Muscle of leg (tissue), 3 donors: ENCODE measurements at regions not wholly inside any gene's neighbourhood (a gene's known extent, or its start where the extent isn't known, plus 50 kb on each side); places are given as distances from the start of the nearest gene placed in this dataset.
A peak's percentile ranks its signal among the peaks of the same experiment; 100 is the strongest.
"Not testable (repeated sequence)": the region's sequence is repeated elsewhere in the genome, so short reads cannot be mapped to it uniquely, and the experiment has no call there.

ENCODE experiments used
- DNase-seq: peaks from one replicate; pipeline ENCODE4 v3.0.0; 2013
- H3K27ac ChIP-seq: one replicate; pipeline ENCODE4 v1.5.1; 2013; ENCODE audit warnings: mild to moderate bottlenecking, low read length, control low read depth
- H3K27me3 ChIP-seq: one replicate; pipeline ENCODE4 v1.6.1; 2013; ENCODE audit warnings: low read length; ENCODE audit not compliant: control insufficient read depth, insufficient read depth
- H3K36me3 ChIP-seq: one replicate; pipeline ENCODE4 v1.6.1; 2013; ENCODE audit warnings: low read length; ENCODE audit not compliant: control insufficient read depth, insufficient read depth
- H3K4me1 ChIP-seq: one replicate; pipeline ENCODE4 v1.6.1; 2013; ENCODE audit warnings: low read length; ENCODE audit not compliant: control insufficient read depth, insufficient read depth
- H3K4me3 ChIP-seq: one replicate; pipeline ENCODE4 v1.5.1; 2013; ENCODE audit warnings: low read length, control low read depth
- H3K9me3 ChIP-seq: replicated peaks from 2 replicates; pipeline ENCODE4 v1.6.1; 2013; ENCODE audit warnings: low read depth, low read length; ENCODE audit not compliant: control insufficient read depth
- WGBS: methylation state at CpG from one replicate; pipeline ENCODE4 v1.1.5; 2013; ENCODE audit warnings: missing lambda C conversion rate; ENCODE audit not compliant: insufficient coverage; 5-methylcytosine and 5-hydroxymethylcytosine counted together

GRCh38 chr14:28820677-28821076 lies 54.1 kb downstream of the FOXG1 start:
- Histone ChIP-seq H3K27ac (no peak overlapping the region), H3K9me3 (peaks cover 6% of the 10 kb centered on the region), H3K36me3 (no peaks in the 10 kb centered on the region), H3K4me1 (no peaks in the 10 kb centered on the region), H3K27me3 (no peaks in the 10 kb centered on the region), H3K4me3 (no peak overlapping the region)
- no CpG with 5 or more reads among the region's 1 CpG for WGBS
- no peak for DNase-seq

- Histone ChIP-seq H3K4me1 (no peaks in the 10 kb centered on the region), H3K27ac (no peak overlapping the region), H3K4me3 (no peak overlapping the region), H3K9me3 (peaks cover 6% of the 10 kb centered on the region), H3K27me3 (no peaks in the 10 kb centered on the region), H3K36me3 (no peaks in the 10 kb centered on the region)
- DNase-seq, result no peak
Observed at GRCh38 chr14:28821993-28822392, 55.4 kb downstream of the FOXG1 start.

DNA sequence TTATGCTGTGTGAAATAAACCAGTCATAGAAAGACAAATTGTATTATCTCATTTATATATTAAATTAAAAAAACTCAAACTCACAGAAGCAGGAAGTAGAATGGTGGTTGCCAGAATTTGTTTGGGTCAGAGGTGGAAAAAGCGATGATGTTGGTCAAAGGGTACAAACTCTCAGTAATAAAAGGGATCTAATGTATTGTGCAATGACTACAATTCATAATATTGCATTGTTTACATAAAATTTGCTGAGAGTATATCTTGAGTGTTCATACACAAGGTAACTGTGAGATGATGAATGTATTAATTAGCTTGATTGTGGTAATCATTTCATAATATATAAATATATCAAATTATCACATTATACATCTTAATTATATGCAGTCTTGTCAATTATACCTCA lies 56.7 kb downstream of the FOXG1 start:
- Histone ChIP-seq H3K36me3 (no peaks in the 10 kb centered on the region), H3K27me3 (no peaks in the 10 kb centered on the region), H3K4me3 (no peak overlapping the region), H3K27ac (no peak overlapping the region), H3K9me3 (peaks cover 6% of the 10 kb centered on the region), H3K4me1 (no peaks in the 10 kb centered on the region)
- no CpG with 5 or more reads among the region's 1 CpG for WGBS
- no peak for DNase-seq

DNA sequence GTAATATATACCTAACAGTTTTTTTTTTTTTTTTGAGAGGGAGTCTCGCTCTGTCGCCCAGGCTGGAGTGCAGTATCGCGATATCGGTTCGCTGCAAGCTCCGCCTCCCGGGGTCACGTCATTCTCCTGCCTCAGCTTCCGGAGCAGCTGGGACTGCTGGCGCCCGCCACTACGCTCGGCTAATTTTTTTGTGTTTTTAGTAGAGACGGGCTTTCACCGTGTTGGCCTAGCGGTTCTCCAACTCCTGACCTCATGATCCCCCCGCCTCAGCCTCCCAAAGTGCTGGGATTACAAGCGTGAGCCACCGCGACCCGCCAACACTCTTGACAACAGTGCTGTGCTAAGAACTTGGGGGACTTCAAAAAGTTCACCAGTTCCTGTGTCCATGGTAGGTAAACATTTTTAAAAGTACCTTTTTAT lies 63.5 kb downstream of the FOXG1 start:
- no peaks in the 10 kb centered on the region for H3K9me3 ChIP-seq
- 70% methylated on average over 4 of the region's 22 CpGs for WGBS
- no peak overlapping the region for H3K4me3 ChIP-seq
- DNase-seq, result no peak
- no peaks in the 10 kb centered on the region for H3K36me3 ChIP-seq
- no peaks in the 10 kb centered on the region for H3K27me3 ChIP-seq
- H3K27ac ChIP-seq, result no peak overlapping the region
- H3K4me1 ChIP-seq, result no peaks in the 10 kb centered on the region

DNA sequence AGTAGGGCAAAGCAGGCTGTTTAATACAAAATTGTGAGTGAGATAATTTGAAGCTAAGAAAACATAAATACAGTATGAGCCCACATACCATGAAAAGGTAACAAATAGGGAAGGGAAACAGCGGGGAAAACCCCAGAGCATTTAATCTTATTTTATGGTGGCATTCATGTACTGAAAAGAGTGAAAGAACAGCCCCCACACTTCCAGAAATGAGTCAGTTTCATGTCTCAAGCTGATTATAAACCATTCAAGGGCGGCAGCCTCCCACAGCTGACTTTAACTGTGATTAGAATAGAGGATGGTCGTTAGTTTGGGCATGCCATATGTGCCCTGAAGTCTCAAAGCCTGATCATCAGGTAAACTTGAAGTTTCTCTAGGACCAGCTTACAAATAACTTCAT lies 64.5 kb downstream of the FOXG1 start:
- Histone ChIP-seq H3K4me3 (no peak overlapping the region), H3K27ac (no peak overlapping the region), H3K36me3 (no peaks in the 10 kb centered on the region), H3K9me3 (no peaks in the 10 kb centered on the region), H3K27me3 (no peaks in the 10 kb centered on the region), H3K4me1 (no peaks in the 10 kb centered on the region)
- DNase-seq, result no peak
- WGBS, result 0% methylated on average over 1 of the region's 3 CpGs

DNA sequence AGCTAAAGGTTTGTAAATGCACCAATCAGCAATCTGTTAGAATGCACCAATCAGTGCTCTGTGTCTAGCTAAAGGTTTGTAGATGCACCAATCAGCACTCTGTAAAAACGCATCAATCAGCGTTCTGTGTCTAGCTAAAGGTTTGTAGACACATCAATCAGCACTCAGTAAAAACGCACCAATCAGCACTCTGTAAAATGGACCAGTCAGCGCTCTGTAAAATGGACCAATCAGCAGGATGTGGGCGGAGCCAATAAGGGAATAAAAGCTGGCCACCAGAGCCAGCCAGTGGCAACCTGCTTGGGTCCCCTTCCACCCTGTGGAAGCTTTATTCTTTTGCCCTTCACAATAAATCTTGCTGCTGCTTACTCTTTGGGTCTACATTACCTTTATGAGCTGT lies 76.0 kb downstream of the FOXG1 start:
- not testable (repeated sequence) for H3K27me3 ChIP-seq, H3K4me1 ChIP-seq, H3K36me3 ChIP-seq, DNase-seq, H3K4me3 ChIP-seq, H3K9me3 ChIP-seq, H3K27ac ChIP-seq
- 86% methylated on average over 3 of the region's 5 CpGs for WGBS

DNA sequence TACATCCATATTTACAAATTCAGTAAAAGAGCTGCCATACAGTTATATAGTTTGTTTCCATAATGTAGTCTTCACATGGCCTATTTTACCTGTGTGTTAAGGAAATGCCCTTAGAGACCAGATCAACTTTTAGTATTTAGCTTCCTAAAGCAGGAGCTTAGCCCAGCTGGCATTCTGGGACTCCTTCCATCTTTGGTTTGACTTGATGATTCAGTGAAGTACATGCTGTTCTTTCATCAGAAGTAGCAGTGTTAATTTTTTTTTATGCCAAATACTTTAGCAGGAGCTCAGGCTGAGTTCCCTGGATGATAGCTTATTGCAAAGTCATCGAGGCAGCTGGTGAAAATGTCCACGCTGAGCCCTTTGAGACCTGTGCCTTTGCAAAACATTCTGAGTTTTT lies 101.0 kb downstream of the FOXG1 start:
- no peaks in the 10 kb centered on the region for H3K9me3 ChIP-seq
- WGBS, result 55% methylated on average over 2 of the region's 2 CpGs
- no peaks in the 10 kb centered on the region for H3K36me3 ChIP-seq
- H3K4me1 ChIP-seq, result no peaks in the 10 kb centered on the region
- H3K4me3 ChIP-seq, result no peak overlapping the region
- H3K27me3 ChIP-seq, result no peaks in the 10 kb centered on the region
- H3K27ac ChIP-seq, result no peak overlapping the region
- DNase-seq, result peak; percentile 3

DNA sequence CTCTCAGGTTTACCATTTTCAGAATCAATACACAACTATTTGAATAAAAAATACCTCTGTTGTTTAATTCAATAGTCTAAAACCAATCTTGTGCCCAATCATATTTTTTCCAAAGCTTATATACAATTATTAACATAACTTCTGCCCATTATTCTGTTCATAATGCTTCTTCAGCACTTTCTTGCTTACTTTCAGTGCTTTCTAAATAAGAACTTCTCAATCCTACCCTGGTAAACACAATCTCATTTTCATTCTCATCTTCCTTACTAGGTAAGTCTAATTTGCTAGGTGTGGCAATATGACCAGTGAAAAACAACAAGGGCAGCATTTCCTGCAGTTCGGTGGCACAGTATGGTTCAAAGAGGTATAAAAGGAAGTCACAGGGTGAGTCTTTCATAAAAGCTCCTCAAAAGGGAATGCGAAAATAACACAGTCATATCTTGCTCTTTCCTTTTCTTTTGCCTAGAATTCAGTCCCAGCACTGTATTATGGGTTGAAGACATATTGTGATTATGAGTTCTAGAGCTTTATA lies 103.5 kb downstream of the FOXG1 start:
- DNase-seq, result no peak
- Histone ChIP-seq H3K9me3 (no peaks in the 10 kb centered on the region), H3K4me1 (no peaks in the 10 kb centered on the region), H3K4me3 (no peak overlapping the region), H3K36me3 (no peaks in the 10 kb centered on the region), H3K27ac (no peak overlapping the region), H3K27me3 (no peaks in the 10 kb centered on the region)
- WGBS, result no CpG with 5 or more reads among the region's 2 CpGs

DNA sequence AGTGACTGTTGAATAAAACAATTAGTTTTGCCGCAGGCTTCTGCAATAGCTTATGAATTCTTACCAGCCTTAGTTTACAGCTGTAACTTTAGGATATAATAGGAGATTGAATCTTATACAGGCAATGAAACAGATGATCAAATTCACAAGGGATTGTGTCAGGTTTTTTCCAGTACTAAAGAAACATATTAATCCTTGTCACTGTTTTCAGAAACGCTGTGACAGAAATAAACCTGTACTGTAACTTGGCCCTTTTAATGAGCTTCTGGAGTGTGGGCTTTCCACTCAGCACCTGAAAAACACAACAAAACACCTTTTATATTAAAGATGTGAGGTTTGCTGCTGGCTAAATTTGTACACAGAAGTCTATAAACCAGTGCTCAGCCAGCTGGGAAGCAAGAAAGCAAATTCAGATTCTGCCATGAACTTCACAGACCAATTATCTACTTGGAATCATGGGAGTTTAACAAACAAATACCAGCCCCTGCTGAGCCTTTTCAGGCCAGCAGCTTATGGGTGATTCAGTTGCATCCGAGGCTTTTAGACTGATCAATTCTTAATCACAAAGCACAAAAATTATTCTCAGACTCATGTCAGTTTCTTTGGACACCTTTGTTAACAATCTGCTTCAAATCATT lies 109.5 kb downstream of the FOXG1 start:
- no peak overlapping the region for H3K4me3 ChIP-seq
- H3K27ac ChIP-seq, result no peak overlapping the region
- H3K27me3 ChIP-seq, result no peaks in the 10 kb centered on the region
- no peaks in the 10 kb centered on the region for H3K36me3 ChIP-seq
- no peaks in the 10 kb centered on the region for H3K9me3 ChIP-seq
- H3K4me1 ChIP-seq, result no peaks in the 10 kb centered on the region
- no CpG with 5 or more reads among the region's 3 CpGs for WGBS
- no peak for DNase-seq

DNA sequence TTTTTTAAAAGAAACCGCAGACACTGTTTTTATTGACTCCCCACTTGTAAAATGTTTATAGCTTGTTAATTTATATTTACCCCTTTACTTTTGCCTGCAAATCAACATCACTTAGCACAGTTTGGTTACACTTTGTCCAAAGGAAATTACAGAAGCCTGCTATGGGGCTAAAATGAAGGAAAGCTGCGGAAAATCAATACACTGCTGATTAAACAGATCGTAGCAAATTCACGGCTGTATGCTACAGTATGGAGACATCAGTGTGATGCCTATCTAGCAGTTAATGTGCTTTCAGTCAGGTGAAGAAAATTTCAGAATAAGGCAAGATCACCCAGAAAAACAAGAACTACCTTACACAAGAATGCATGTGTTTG lies 110.0 kb downstream of the FOXG1 start:
- Histone ChIP-seq H3K27ac (no peak overlapping the region), H3K36me3 (no peaks in the 10 kb centered on the region), H3K9me3 (no peaks in the 10 kb centered on the region), H3K27me3 (no peaks in the 10 kb centered on the region), H3K4me3 (no peak overlapping the region), H3K4me1 (no peaks in the 10 kb centered on the region)
- no CpG with 5 or more reads among the region's 4 CpGs for WGBS
- no peak for DNase-seq

GRCh38 chr14:28877923-28878322 lies 111.3 kb downstream of the FOXG1 start:
- H3K27me3 ChIP-seq, result no peaks in the 10 kb centered on the region
- no peak overlapping the region for H3K27ac ChIP-seq

More at GRCh38 chr14:28877923-28878322, 111.3 kb downstream of the FOXG1 start:
- Histone ChIP-seq H3K36me3 (no peaks in the 10 kb centered on the region), H3K4me1 (no peaks in the 10 kb centered on the region), H3K9me3 (no peaks in the 10 kb centered on the region), H3K4me3 (no peak overlapping the region)
- no peak for DNase-seq
